Loucy (cell line): ENCODE measurements at regions not wholly inside any gene's neighbourhood (a gene's known extent, or its start where the extent isn't known, plus 50 kb on each side); places are given as distances from the start of the nearest gene placed in this dataset.

Experiments
- H2AFZ ChIP-seq: fragments of 200-600 bp; sonication (generic); 2 replicates; pipeline ENCODE4 v1.6.0; 2016; ENCODE audit warnings: antibody characterized with exemption, mild to moderate bottlenecking, low read length, moderate library complexity
- H3F3A ChIP-seq: fragments of 200-600 bp; 2 replicates; pipeline ENCODE4 v1.6.0; 2016; ENCODE audit warnings: antibody characterized with exemption, low read depth, mild to moderate bottlenecking
- H3K27me3 ChIP-seq: fragments of 200-600 bp; sonication (generic); 2 replicates; pipeline ENCODE4 v1.6.1; 2014; ENCODE audit warnings: low read length, mild to moderate bottlenecking; ENCODE audit not compliant: insufficient read depth, poor library complexity, severe bottlenecking
- H3K36me3 ChIP-seq: fragments of 200-600 bp; sonication (generic); 2 replicates; pipeline ENCODE4 v1.6.1; 2016; ENCODE audit warnings: low read length; ENCODE audit not compliant: insufficient read depth
- H3K4me1 ChIP-seq: fragments of 200-600 bp; sonication (generic); 2 replicates; pipeline ENCODE4 v1.5.1; 2014; ENCODE audit warnings: low read length, mild to moderate bottlenecking; ENCODE audit not compliant: insufficient read depth, poor library complexity, severe bottlenecking
- H3K4me2 ChIP-seq: fragments of 200-600 bp; sonication (generic); 2 replicates; pipeline ENCODE4 v1.6.0; 2014; ENCODE audit warnings: antibody characterized with exemption, low read length, low read depth, mild to moderate bottlenecking; ENCODE audit not compliant: poor library complexity, severe bottlenecking
- H3K4me3 ChIP-seq: fragments of 200-600 bp; sonication (generic); 2 replicates; pipeline ENCODE4 v1.5.1; 2014; ENCODE audit warnings: low read length, mild to moderate bottlenecking, mixed read lengths; ENCODE audit not compliant: poor library complexity, severe bottlenecking
- H3K79me2 ChIP-seq: fragments of 200-600 bp; sonication (generic); 2 replicates; pipeline ENCODE4 v1.6.1; 2014; ENCODE audit warnings: low read length; ENCODE audit not compliant: insufficient read depth
- H3K9ac ChIP-seq: fragments of 200-600 bp; sonication (generic); 2 replicates; pipeline ENCODE4 v1.6.0; 2014; ENCODE audit warnings: mild to moderate bottlenecking, low read depth, low read length, moderate library complexity; ENCODE audit not compliant: poor library complexity, severe bottlenecking
- H3K9me2 ChIP-seq: fragments of 200-600 bp; sonication (generic); replicated peaks from 2 replicates; pipeline ENCODE4 v1.6.1; 2016; ENCODE audit warnings: low read depth, low read length, mixed read lengths
- H3K9me3 ChIP-seq: fragments of 200-600 bp; sonication (generic); 2 replicates; pipeline ENCODE4 v1.6.1; 2014; ENCODE audit warnings: mild to moderate bottlenecking, antibody characterized with exemption, low read length, low read depth; ENCODE audit not compliant: insufficient read depth
- H4K20me1 ChIP-seq: fragments of 200-600 bp; sonication (generic); 2 replicates; pipeline ENCODE4 v1.6.0; 2014; ENCODE audit warnings: antibody characterized with exemption, low read length, mild to moderate bottlenecking; ENCODE audit not compliant: insufficient read depth, poor library complexity, severe bottlenecking
- CTCF ChIP-seq: fragments of 200-600 bp; sonication (generic); conservative IDR thresholded peaks from 2 replicates; pipeline ENCODE4 v1.5.1; 2014; ENCODE audit warnings: mild to moderate bottlenecking, antibody characterized with exemption, low read length
- EZH2phosphoT487 ChIP-seq: fragments of 200-600 bp; IDR thresholded peaks from 2 replicates; pipeline ENCODE4 v1.6.1; 2018; ENCODE audit warnings: antibody characterized with exemption, mild to moderate bottlenecking, moderate library complexity, borderline replicate concordance

DNA sequence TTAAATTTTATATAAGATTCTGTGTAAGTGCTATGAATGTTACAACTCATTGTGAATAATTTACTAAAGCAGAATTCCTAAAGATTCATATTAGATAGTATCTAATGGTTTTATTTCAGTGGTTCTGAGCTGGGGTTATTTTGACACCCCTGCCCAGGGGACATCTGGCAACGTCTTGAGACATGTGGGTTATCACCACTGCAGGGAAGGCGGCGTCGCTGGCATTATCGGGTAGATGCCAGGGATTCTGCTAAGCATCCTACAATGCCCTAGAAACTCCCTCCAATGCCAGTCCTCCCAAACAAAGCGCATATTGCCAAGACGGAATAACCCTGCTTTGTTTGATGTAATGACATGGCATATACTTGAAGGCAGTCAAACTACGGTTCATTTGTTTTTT, 372.3 kb upstream of the ZFHX3 start:
- no peaks in the 10 kb centered on the region for H4K20me1 ChIP-seq
- no peak overlapping the region for H3K4me2 ChIP-seq
- no peak overlapping the region for H2AFZ ChIP-seq
- no peaks in the 10 kb centered on the region for H3K36me3 ChIP-seq
- TF ChIP-seq EZH2phosphoT487: no peak
- TF ChIP-seq CTCF: no peak
- no peak overlapping the region for H3K4me3 ChIP-seq
- H3F3A ChIP-seq: no peaks in the 10 kb centered on the region
- no peaks in the 10 kb centered on the region for H3K27me3 ChIP-seq
- no peak overlapping the region for H3K9ac ChIP-seq
- H3K4me1 ChIP-seq: no peaks in the 10 kb centered on the region
- H3K79me2 ChIP-seq: no peaks in the 10 kb centered on the region
- H3K9me3 ChIP-seq: no peaks in the 10 kb centered on the region
- H3K9me2 ChIP-seq: no peaks in the 10 kb centered on the region

DNA sequence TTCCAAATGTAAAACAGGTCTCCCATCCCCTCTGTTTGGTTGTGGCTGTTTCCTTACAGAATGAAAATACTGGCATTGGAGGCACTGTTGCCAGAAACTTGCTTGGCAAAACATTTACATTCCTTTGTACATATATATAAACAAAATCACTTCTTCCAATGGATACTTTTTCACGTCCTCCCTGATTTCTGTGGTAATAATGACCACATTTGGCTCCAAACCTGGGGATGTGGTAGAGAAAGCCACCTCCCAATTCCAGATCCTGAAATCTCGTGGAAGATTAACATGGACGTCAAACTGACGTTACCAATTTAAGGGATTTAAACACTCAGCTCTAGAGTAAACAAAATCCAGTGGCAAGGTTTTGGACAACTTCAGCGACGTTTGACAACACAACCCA, 370.8 kb upstream of the ZFHX3 start:
- no peaks in the 10 kb centered on the region for H3K27me3 ChIP-seq
- no peaks in the 10 kb centered on the region for H3F3A ChIP-seq
- no peaks in the 10 kb centered on the region for H4K20me1 ChIP-seq
- no peaks in the 10 kb centered on the region for H3K9me3 ChIP-seq
- H3K36me3 ChIP-seq: no peaks in the 10 kb centered on the region
- H3K9ac ChIP-seq: no peak overlapping the region
- no peak for TF ChIP-seq CTCF
- TF ChIP-seq EZH2phosphoT487: no peak
- H3K4me3 ChIP-seq: no peak overlapping the region
- H3K79me2 ChIP-seq: no peaks in the 10 kb centered on the region
- H3K9me2 ChIP-seq: no peaks in the 10 kb centered on the region
- H3K4me2 ChIP-seq: no peak overlapping the region
- no peaks in the 10 kb centered on the region for H3K4me1 ChIP-seq
- no peak overlapping the region for H2AFZ ChIP-seq

DNA sequence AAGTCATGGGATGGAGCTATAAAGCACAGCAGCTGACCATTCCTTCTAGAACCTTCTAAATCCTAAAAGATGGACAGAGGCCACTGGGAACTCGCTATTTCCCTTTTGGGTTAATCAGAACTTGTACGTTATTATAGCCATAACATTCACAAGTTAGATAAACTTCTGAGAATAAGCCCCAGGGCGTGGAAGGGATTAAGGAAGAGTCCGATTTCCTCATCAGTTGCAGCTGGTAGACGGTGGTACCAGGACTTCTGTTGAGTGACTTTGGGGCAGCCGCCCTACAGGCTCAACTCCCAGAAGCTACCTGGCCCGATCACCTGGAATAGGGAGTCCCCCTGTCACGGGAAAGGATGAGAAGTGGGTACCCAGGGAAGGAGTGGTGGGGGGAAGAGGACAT, 370.1 kb upstream of the ZFHX3 start:
- Histone ChIP-seq H3K9me3 (no peaks in the 10 kb centered on the region), H3K9ac (no peak overlapping the region), H3K27me3 (no peaks in the 10 kb centered on the region), H4K20me1 (no peaks in the 10 kb centered on the region), H3K36me3 (no peaks in the 10 kb centered on the region), H3K4me2 (no peak overlapping the region), H3K9me2 (no peaks in the 10 kb centered on the region), H3F3A (no peaks in the 10 kb centered on the region), H2AFZ (no peak overlapping the region), H3K4me1 (no peaks in the 10 kb centered on the region), H3K4me3 (no peak overlapping the region), H3K79me2 (no peaks in the 10 kb centered on the region)
- TF ChIP-seq CTCF: no peak
- no peak for TF ChIP-seq EZH2phosphoT487
